NB4 (cell line): ENCODE measurements at regions not wholly inside any gene's neighbourhood (a gene's known extent, or its start where the extent isn't known, plus 50 kb on each side); places are given as distances from the start of the nearest gene placed in this dataset.

Experiments
- DNase-seq: peaks from one replicate; pipeline ENCODE4 v3.0.0; 2010; ENCODE audit warnings: low read depth
- H3K4me3 ChIP-seq: one replicate; pipeline ENCODE4 v1.5.1; 2011; ENCODE audit warnings: mild to moderate bottlenecking, low read depth, low read length, moderate library complexity
- CTCF ChIP-seq: IDR thresholded peaks from one replicate; pipeline ENCODE4 v1.5.1; 2012; ENCODE audit warnings: low read depth, low read length
- MAX ChIP-seq: IDR thresholded peaks from 2 replicates; pipeline ENCODE4 v1.6.1; 2011; ENCODE audit warnings: low read depth, low read length
- MYC ChIP-seq: IDR thresholded peaks from 2 replicates; pipeline ENCODE4 v1.6.1; 2011; ENCODE audit warnings: low read depth, low read length
- POLR2A ChIP-seq: IDR thresholded peaks from 2 replicates; pipeline ENCODE4 v1.6.1; 2011; ENCODE audit warnings: mild to moderate bottlenecking; ENCODE audit not compliant: insufficient read length; ENCODE audit errors: extremely low read depth

- no peak for DNase-seq
These were observed 1280.9 kb upstream of the TENM3 start for GRCh38 chr4:180962268-180962667.

GRCh38 chr4:180966312-180966711 lies 1276.9 kb upstream of the TENM3 start:
- no peak overlapping the region for H3K4me3 ChIP-seq
- DNase-seq, result no peak
- TF ChIP-seq MAX (no peak), POLR2A (no peak), MYC (no peak), CTCF (no peak)

More at GRCh38 chr4:180962268-180962667, 1280.9 kb upstream of the TENM3 start:
- no peak for TF ChIP-seq MYC
- TF ChIP-seq CTCF, result no peak
- TF ChIP-seq POLR2A, result no peak
- TF ChIP-seq MAX, result no peak
- no peak overlapping the region for H3K4me3 ChIP-seq

GRCh38 chr4:180967936-180968335 lies 1275.3 kb upstream of the TENM3 start:
- no peak overlapping the region for H3K4me3 ChIP-seq
- TF ChIP-seq MAX, result no peak
- no peak for TF ChIP-seq POLR2A
- TF ChIP-seq CTCF, result no peak
- TF ChIP-seq MYC, result no peak
- DNase-seq, result no peak

GRCh38 chr4:180973894-180974293 lies 1269.3 kb upstream of the TENM3 start:
- TF ChIP-seq CTCF, result no peak
- no peak for TF ChIP-seq MAX
- no peak for TF ChIP-seq POLR2A
- TF ChIP-seq MYC, result no peak
- DNase-seq, result no peak
- H3K4me3 ChIP-seq, result no peak overlapping the region

GRCh38 chr4:180990931-180991330 lies 1252.3 kb upstream of the TENM3 start:
- TF ChIP-seq MAX, result no peak
- TF ChIP-seq POLR2A, result no peak
- TF ChIP-seq CTCF, result no peak
- no peak for TF ChIP-seq MYC
- no peak overlapping the region for H3K4me3 ChIP-seq
- no peak for DNase-seq

- no peak overlapping the region for H3K4me3 ChIP-seq
- DNase-seq, result no peak
- TF ChIP-seq MYC, result no peak
- TF ChIP-seq MAX, result no peak
- no peak for TF ChIP-seq CTCF
- no peak for TF ChIP-seq POLR2A
These were observed 1249.9 kb upstream of the TENM3 start for GRCh38 chr4:180993244-180993836.
